OCI-LY3 (cell line): ENCODE measurements at regions not wholly inside any gene's neighbourhood (a gene's known extent, or its start where the extent isn't known, plus 50 kb on each side); places are given as distances from the start of the nearest gene placed in this dataset.

ENCODE experiments used
- H2AFZ ChIP-seq: fragments of 200-600, 300-600 bp; shearing (Covaris generic); 2 replicates; pipeline ENCODE4 v1.6.0; 2014; ENCODE audit warnings: antibody characterized with exemption, low read depth, low read length
- H3K27ac ChIP-seq: fragments of 200-600, 300-600 bp; sonication (generic); 2 replicates; pipeline ENCODE4 v1.5.1; 2014; ENCODE audit warnings: mild to moderate bottlenecking, low read length, moderate library complexity, mixed read lengths
- H3K27me3 ChIP-seq: fragments of 200-600, 300-600 bp; sonication (generic); 2 replicates; pipeline ENCODE4 v1.6.1; 2014; ENCODE audit warnings: low read depth, low read length, mixed read lengths
- H3K36me3 ChIP-seq: fragments of 200-600, 300-600 bp; sonication (generic); replicated peaks from 2 replicates; pipeline ENCODE3; 2014; ENCODE audit warnings: low read depth, low read length, mixed read lengths
- H3K4me1 ChIP-seq: fragments of 300-600, 200-600 bp; sonication (generic); 2 replicates; pipeline ENCODE4 v1.6.1; 2014; ENCODE audit warnings: low read length, mixed read lengths
- H3K4me2 ChIP-seq: fragments of 200-600, 300-600 bp; sonication (generic); 2 replicates; pipeline ENCODE4 v1.6.1; 2014; ENCODE audit warnings: low read length, mixed read lengths
- H3K4me3 ChIP-seq: fragments of 300-600, 200-600 bp; sonication (generic); 2 replicates; pipeline ENCODE4 v1.5.1; 2014; ENCODE audit warnings: antibody characterized with exemption, mild to moderate bottlenecking, low read length, moderate library complexity
- H3K79me2 ChIP-seq: fragments of 300-600, 200-600 bp; shearing (Covaris generic); 2 replicates; pipeline ENCODE4 v1.6.1; 2014; ENCODE audit warnings: mild to moderate bottlenecking, low read length, mixed read lengths
- H3K9ac ChIP-seq: fragments of 300-600, 200-600 bp; shearing (Covaris generic); 2 replicates; pipeline ENCODE4 v1.6.0; 2014; ENCODE audit warnings: mild to moderate bottlenecking, low read length, moderate library complexity
- H3K9me3 ChIP-seq: fragments of 200-600, 300-600 bp; shearing (Covaris generic); 2 replicates; pipeline ENCODE4 v1.6.1; 2014; ENCODE audit warnings: low read length, mixed read lengths; ENCODE audit not compliant: insufficient read depth
- H4K20me1 ChIP-seq: fragments of 200-600, 300-600 bp; sonication (generic); 2 replicates; pipeline ENCODE4 v1.6.1; 2016; ENCODE audit warnings: low read length, mixed read lengths; ENCODE audit not compliant: insufficient read depth
- CTCF ChIP-seq: fragments of 200-600, 300-600 bp; sonication (generic); IDR thresholded peaks from 2 replicates; pipeline ENCODE4 v1.5.1; 2014; ENCODE audit warnings: antibody characterized with exemption, low read length, low read depth
- EZH2phosphoT487 ChIP-seq: fragments of 200-600 bp; shearing (Covaris generic); IDR thresholded peaks from 2 replicates; pipeline ENCODE4 v1.6.1; 2018; ENCODE audit warnings: antibody characterized with exemption, mixed run types, low read depth

- no peak overlapping the region for H3K27ac ChIP-seq
- H2AFZ ChIP-seq = no peak overlapping the region
- TF ChIP-seq EZH2phosphoT487 = no peak
- H4K20me1 ChIP-seq = no peaks in the 10 kb centered on the region
- H3K27me3 ChIP-seq = peaks cover 17% of the 10 kb centered on the region
- H3K9ac ChIP-seq = no peak overlapping the region
- peaks cover 4% of the 10 kb centered on the region; the same call in 1 of the 2 replicates for H3K4me1 ChIP-seq
- H3K79me2 ChIP-seq = no peaks in the 10 kb centered on the region
- no peaks in the 10 kb centered on the region for H3K9me3 ChIP-seq
- no peak overlapping the region for H3K4me3 ChIP-seq
- no peak overlapping the region for H3K4me2 ChIP-seq
- no peaks in the 10 kb centered on the region for H3K36me3 ChIP-seq
Measured at GRCh38 chr16:66263168-66263972, 103.1 kb upstream of the CDH5 start.

GRCh38 chr16:66262253-66263167 is 104.0 kb upstream of the CDH5 start:
- no peaks in the 10 kb centered on the region for H3K36me3 ChIP-seq
- TF ChIP-seq CTCF (no peak), EZH2phosphoT487 (no peak)
- H3K4me2 ChIP-seq = no peak overlapping the region
- H3K27me3 ChIP-seq = peaks cover 17% of the 10 kb centered on the region
- no peak overlapping the region for H2AFZ ChIP-seq
- H3K9me3 ChIP-seq = no peaks in the 10 kb centered on the region
- H3K9ac ChIP-seq = no peak overlapping the region
- no peak overlapping the region for H3K27ac ChIP-seq
- H4K20me1 ChIP-seq = no peaks in the 10 kb centered on the region
- no peak overlapping the region for H3K4me3 ChIP-seq
- H3K79me2 ChIP-seq = no peaks in the 10 kb centered on the region
- H3K4me1 ChIP-seq = peaks cover 4% of the 10 kb centered on the region; the same call in 1 of the 2 replicates

DNA sequence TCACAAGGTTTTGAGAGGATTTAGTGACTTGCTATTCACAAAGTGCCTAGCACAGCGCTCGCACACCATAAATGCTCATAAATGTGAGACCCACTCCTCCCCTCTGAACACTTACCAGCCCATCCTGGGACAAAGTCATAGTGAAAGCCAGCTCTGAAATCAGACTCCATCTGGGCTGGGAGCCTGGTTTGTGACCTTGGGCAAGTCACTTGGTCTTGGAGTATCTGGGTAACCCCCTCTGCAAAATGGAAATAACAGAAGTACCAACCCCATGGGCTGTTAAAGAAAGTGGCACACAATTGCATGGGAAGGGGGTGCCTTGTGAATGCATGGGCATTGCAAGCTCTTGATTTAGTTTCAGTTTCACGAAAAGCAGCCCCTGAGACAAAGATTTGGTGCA is 104.7 kb upstream of the CDH5 start:
- no peak overlapping the region for H3K4me3 ChIP-seq
- no peaks in the 10 kb centered on the region for H4K20me1 ChIP-seq
- no peaks in the 10 kb centered on the region for H3K9me3 ChIP-seq
- H3K79me2 ChIP-seq = no peaks in the 10 kb centered on the region
- H3K36me3 ChIP-seq = no peaks in the 10 kb centered on the region
- H3K4me2 ChIP-seq = no peak overlapping the region
- no peak overlapping the region for H3K27ac ChIP-seq
- peaks cover 17% of the 10 kb centered on the region for H3K27me3 ChIP-seq
- TF ChIP-seq CTCF (no peak), EZH2phosphoT487 (no peak)
- no peak overlapping the region for H2AFZ ChIP-seq
- peaks cover 4% of the 10 kb centered on the region; the same call in 1 of the 2 replicates for H3K4me1 ChIP-seq
- no peak overlapping the region for H3K9ac ChIP-seq

DNA sequence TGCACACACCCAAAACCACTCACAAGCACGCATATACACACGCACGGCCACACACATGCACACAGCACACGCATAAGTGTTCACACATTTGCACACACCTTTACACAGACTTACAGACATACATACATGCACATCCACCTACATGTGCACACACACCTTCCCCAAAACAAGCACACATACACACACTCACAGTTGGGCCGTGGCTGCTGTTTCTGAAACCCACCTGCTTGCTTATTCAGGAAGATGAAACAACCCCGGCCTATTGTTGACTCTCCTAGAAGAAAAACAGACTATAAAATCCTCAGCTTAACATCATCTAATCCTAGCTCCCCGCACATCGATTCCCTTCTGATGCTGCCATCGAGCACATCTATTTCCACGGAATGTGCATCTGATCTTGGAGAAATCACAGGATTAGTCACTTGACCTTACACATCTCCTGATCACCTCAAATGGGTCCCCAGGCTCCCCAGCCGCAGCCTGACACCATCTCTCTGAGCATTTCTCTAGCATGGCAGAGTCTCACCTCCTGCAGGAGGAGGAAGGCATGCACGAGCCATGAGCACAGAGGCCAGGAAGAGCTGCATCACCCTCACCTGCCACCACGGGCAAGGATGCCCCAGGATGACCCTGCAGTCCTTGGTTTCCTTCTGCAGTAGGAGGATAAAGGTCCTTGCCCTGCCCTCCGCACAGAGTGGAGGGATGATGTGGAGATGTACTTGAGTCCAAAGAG is 105.8 kb upstream of the CDH5 start:
- no peak overlapping the region for H3K4me3 ChIP-seq
- peaks cover 4% of the 10 kb centered on the region; the same call in 1 of the 2 replicates for H3K4me1 ChIP-seq
- no peaks in the 10 kb centered on the region for H3K9me3 ChIP-seq
- no peak overlapping the region for H3K9ac ChIP-seq
- no peaks in the 10 kb centered on the region for H3K79me2 ChIP-seq
- peaks cover 22% of the 10 kb centered on the region for H3K27me3 ChIP-seq
- no peaks in the 10 kb centered on the region for H4K20me1 ChIP-seq
- H2AFZ ChIP-seq = no peak overlapping the region
- no peaks in the 10 kb centered on the region for H3K36me3 ChIP-seq
- no peak overlapping the region for H3K4me2 ChIP-seq
- H3K27ac ChIP-seq = no peak overlapping the region
- TF ChIP-seq EZH2phosphoT487 (no peak), CTCF (no peak)
